Panc1 (cell line): ENCODE measurements at regions not wholly inside any gene's neighbourhood (a gene's known extent, or its start where the extent isn't known, plus 50 kb on each side); places are given as distances from the start of the nearest gene placed in this dataset.

ENCODE experiments used
- ATAC-seq: fragments of 200-7000 bp; cut with Tn5 transposase; 2 replicates; pipeline ENCODE4 v1.9.1; 2020; ENCODE audit warnings: mild to moderate bottlenecking, moderate library complexity
- BruUV-seq: library from RNA; stranded (reverse); fragments of 400-500 nt; replicated peaks from 2 replicates; lab custom pipeline; 2021; lab: Mats Ljungman, UMichigan
- CTCF ChIA-PET: fragments of 300-600 bp; sonication (Branson Sonifier 250); formaldehyde crosslinking; loops from one replicate; lab custom pipeline; 2022; ENCODE audit warnings: antibody characterized with exemption; lab: Charles Lee
- POLR2A ChIA-PET: fragments of 300-600 bp; sonication (Branson Sonifier 250); formaldehyde crosslinking; loops from one replicate; lab custom pipeline; 2022; ENCODE audit warnings: antibody characterized with exemption; lab: Charles Lee
- DNase-seq: peaks from one replicate; pipeline ENCODE4 v3.0.0-alpha.2; 2010; ENCODE audit warnings: low read depth, low spot score
- H3K27ac ChIP-seq: 2 replicates; pipeline ENCODE4 v1.5.1; 2011; ENCODE audit warnings: mild to moderate bottlenecking, low read length, inconsistent platforms
- H3K27me3 ChIP-seq: fragments of 200-500 bp; sonication (Bioruptor generic); 2 replicates; pipeline ENCODE4 v1.6.0; 2014; ENCODE audit warnings: low read length, inconsistent platforms; ENCODE audit not compliant: control insufficient read depth, insufficient read depth
- H3K36me3 ChIP-seq: fragments of 200-500 bp; sonication (Bioruptor generic); 2 replicates; pipeline ENCODE4 v1.5.1; 2014; ENCODE audit warnings: inconsistent platforms, mild to moderate bottlenecking, low read length, moderate library complexity; ENCODE audit not compliant: control insufficient read depth, insufficient read depth
- H3K4me1 ChIP-seq: 2 replicates; pipeline ENCODE4 v1.5.1; 2011; ENCODE audit warnings: inconsistent platforms, mild to moderate bottlenecking, low read length, moderate library complexity; ENCODE audit not compliant: control insufficient read depth, insufficient read depth
- H3K4me3 ChIP-seq, 2 experiments: 2 replicates each; pipeline ENCODE4 v1.5.1; 2011 to 2012; ENCODE audit warnings: low read depth in 2 of 2, low read length in 2 of 2, mild to moderate bottlenecking in 2 of 2, inconsistent platforms in 1 of 2, moderate library complexity in 1 of 2
- H3K9me3 ChIP-seq: fragments of 200-500 bp; sonication (Bioruptor generic); 2 replicates; pipeline ENCODE4 v1.5.1; 2014; ENCODE audit warnings: low read depth, mild to moderate bottlenecking, inconsistent platforms, low read length, moderate library complexity; ENCODE audit not compliant: control insufficient read depth, insufficient read depth
- POLR2AphosphoS5 ChIP-seq: IDR thresholded peaks from 2 replicates; pipeline ENCODE4 v1.6.1; 2012; ENCODE audit warnings: mild to moderate bottlenecking, low read depth, low read length, moderate library complexity
- SIN3A ChIP-seq: IDR thresholded peaks from 2 replicates; pipeline ENCODE4 v1.6.1; 2012; ENCODE audit warnings: low read depth, mild to moderate bottlenecking, low read length, moderate library complexity, borderline replicate concordance; ENCODE audit not compliant: insufficient read depth
- TCF7L2 ChIP-seq: IDR thresholded peaks from 2 replicates; pipeline ENCODE4 v1.6.1; 2011; ENCODE audit warnings: mild to moderate bottlenecking, low read depth, low read length, inconsistent platforms
- in situ Hi-C: cut with HindIII; loops from 2 replicates; pipeline ENCODE4 v1.10.0; 2016; ENCODE audit warnings: low sequenced_read_pairs, low pct_unique_long_range_greater_than_20kb
- intact Hi-C: fragments of 100-400 bp; cut with micrococcal nuclease; formaldehyde crosslinking; loops from one replicate; pipeline ENCODE4 v1.10.0; 2022; ENCODE audit not compliant: unreplicated experiment
- TF ChIP-seq, protein P1 (sequence below): fragments of 450-650 bp; IDR thresholded peaks from 2 replicates; pipeline ENCODE4 v1.5.1; 2017; ENCODE audit warnings: mild to moderate bottlenecking
- TF ChIP-seq, protein P2 (sequence below), 2 experiments: IDR thresholded peaks; 2 replicates each; pipeline ENCODE4 v1.6.1; 2011 to 2012; ENCODE audit warnings: low read depth in 2 of 2, control low read depth in 1 of 2, low read length in 1 of 2, mild to moderate bottlenecking in 1 of 2, moderate library complexity in 1 of 2; ENCODE audit not compliant: insufficient read depth in 1 of 2

DNA sequence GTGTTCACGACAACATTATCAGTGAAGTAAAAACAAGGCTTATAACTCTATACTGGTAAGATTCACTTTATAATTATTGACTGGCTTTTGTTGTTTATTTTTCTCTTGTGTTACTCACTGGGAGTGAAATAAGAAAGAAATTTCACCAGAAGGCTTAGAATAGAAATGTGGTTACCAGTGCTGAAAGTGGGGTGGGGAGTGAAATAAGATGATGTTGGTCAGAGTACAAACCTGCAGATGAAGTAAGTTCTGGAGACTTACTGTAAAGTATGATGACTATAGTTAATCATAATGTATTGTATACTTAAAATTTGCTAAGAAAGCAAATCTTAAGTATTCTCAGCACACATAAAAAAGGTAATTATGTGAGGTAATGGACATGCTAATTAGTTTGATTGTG lies 198.4 kb downstream of the KLHL28 start:
- H3K27ac ChIP-seq, result no peak overlapping the region
- intact Hi-C loops (no loop called here), in situ Hi-C loops (no loop called here)
- no peak overlapping the region for H3K4me3 ChIP-seq
- no peaks in the 10 kb centered on the region for H3K4me1 ChIP-seq
- TF ChIP-seq SIN3A, result no peak
- TF ChIP-seq POLR2AphosphoS5, result no peak
- no peak for TF ChIP-seq TCF7L2
- TF ChIP-seq, protein P1, sequence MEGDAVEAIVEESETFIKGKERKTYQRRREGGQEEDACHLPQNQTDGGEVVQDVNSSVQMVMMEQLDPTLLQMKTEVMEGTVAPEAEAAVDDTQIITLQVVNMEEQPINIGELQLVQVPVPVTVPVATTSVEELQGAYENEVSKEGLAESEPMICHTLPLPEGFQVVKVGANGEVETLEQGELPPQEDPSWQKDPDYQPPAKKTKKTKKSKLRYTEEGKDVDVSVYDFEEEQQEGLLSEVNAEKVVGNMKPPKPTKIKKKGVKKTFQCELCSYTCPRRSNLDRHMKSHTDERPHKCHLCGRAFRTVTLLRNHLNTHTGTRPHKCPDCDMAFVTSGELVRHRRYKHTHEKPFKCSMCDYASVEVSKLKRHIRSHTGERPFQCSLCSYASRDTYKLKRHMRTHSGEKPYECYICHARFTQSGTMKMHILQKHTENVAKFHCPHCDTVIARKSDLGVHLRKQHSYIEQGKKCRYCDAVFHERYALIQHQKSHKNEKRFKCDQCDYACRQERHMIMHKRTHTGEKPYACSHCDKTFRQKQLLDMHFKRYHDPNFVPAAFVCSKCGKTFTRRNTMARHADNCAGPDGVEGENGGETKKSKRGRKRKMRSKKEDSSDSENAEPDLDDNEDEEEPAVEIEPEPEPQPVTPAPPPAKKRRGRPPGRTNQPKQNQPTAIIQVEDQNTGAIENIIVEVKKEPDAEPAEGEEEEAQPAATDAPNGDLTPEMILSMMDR, result no peak
- no peak for DNase-seq
- ATAC-seq, result no peak
- no TSS peak for BruUV-seq
- no peaks in the 10 kb centered on the region; the same call in 1 of the 2 replicates for H3K36me3 ChIP-seq
- no peaks in the 10 kb centered on the region for H3K27me3 ChIP-seq
- no peaks in the 10 kb centered on the region for H3K9me3 ChIP-seq
- CTCF ChIA-PET, result no interaction called here
- POLR2A ChIA-PET, result no interaction called here

DNA sequence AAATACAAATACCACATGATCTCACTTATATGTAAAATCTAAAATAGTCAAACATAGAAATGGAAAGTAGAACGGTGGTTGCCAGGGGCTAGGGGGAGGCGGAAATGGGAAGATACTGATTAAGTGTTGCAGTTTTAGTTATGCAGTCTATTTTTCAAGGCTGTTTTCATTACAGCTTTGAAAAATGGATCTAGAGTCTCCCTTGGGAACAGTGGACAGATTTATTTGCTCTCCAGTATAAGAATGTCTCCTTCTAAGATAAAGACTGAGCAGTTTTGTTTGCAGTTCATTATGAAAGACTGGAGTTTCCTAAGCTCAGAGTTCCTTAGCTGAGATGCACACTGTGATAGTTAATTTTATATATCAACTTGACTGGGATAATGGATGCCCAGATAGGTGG lies 202.5 kb downstream of the KLHL28 start:
- Histone ChIP-seq H3K4me3 (no peak overlapping the region), H3K27me3 (no peaks in the 10 kb centered on the region), H3K27ac (no peak overlapping the region), H3K9me3 (no peaks in the 10 kb centered on the region), H3K4me1 (no peaks in the 10 kb centered on the region), H3K36me3 (no peaks in the 10 kb centered on the region; the same call in 1 of the 2 replicates)
- POLR2A ChIA-PET, result no interaction called here
- in situ Hi-C loops, result no loop called here
- no peak for DNase-seq
- BruUV-seq, result no TSS peak
- no peak for ATAC-seq
- TF ChIP-seq, protein P2, sequence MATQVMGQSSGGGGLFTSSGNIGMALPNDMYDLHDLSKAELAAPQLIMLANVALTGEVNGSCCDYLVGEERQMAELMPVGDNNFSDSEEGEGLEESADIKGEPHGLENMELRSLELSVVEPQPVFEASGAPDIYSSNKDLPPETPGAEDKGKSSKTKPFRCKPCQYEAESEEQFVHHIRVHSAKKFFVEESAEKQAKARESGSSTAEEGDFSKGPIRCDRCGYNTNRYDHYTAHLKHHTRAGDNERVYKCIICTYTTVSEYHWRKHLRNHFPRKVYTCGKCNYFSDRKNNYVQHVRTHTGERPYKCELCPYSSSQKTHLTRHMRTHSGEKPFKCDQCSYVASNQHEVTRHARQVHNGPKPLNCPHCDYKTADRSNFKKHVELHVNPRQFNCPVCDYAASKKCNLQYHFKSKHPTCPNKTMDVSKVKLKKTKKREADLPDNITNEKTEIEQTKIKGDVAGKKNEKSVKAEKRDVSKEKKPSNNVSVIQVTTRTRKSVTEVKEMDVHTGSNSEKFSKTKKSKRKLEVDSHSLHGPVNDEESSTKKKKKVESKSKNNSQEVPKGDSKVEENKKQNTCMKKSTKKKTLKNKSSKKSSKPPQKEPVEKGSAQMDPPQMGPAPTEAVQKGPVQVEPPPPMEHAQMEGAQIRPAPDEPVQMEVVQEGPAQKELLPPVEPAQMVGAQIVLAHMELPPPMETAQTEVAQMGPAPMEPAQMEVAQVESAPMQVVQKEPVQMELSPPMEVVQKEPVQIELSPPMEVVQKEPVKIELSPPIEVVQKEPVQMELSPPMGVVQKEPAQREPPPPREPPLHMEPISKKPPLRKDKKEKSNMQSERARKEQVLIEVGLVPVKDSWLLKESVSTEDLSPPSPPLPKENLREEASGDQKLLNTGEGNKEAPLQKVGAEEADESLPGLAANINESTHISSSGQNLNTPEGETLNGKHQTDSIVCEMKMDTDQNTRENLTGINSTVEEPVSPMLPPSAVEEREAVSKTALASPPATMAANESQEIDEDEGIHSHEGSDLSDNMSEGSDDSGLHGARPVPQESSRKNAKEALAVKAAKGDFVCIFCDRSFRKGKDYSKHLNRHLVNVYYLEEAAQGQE (IDR thresholded peaks at IDR 0.05; ENCODE audit: insufficient read depth in 1 of 2, low read depth in 2 of 2, low read length in 1 of 2), result no peak
- TF ChIP-seq TCF7L2, result no peak
- intact Hi-C loops, result no loop called here
- CTCF ChIA-PET, result no interaction called here

DNA sequence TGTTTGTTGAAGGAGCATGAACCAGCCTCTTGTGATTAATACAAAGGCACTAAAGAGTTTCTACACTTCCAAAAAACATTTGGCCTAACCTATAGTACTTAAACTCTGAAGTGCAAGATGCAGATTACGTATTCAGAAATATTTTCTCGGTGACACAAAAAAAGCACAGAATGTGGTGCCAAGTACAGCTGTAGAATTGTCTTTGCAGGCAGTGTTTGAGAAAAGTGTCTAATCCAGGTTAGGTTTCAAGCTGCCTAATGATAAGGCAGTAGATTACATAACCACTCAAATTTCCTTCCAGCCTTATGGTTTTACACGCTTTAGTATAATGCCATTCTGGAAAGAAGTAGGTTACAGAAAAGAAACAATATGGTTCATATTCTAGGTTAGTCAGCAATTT lies 205.2 kb downstream of the KLHL28 start:
- intact Hi-C loops, result no loop called here
- no peak for DNase-seq
- BruUV-seq, result no TSS peak

More for the DNA sequence above, 205.2 kb downstream of the KLHL28 start:
- no peaks in the 10 kb centered on the region for H3K36me3 ChIP-seq
- ChIA-PET POLR2A (no interaction called here), CTCF (no interaction called here)
- no peaks in the 10 kb centered on the region for H3K4me1 ChIP-seq
- no peaks in the 10 kb centered on the region for H3K27me3 ChIP-seq
- ATAC-seq, result no peak
- H3K4me3 ChIP-seq, result no peak overlapping the region
- in situ Hi-C loops, result no loop called here
- H3K9me3 ChIP-seq, result no peaks in the 10 kb centered on the region
- TF ChIP-seq POLR2AphosphoS5, result no peak
- TF ChIP-seq, protein P2 (IDR thresholded peaks at IDR 0.05; ENCODE audit: insufficient read depth in 1 of 2, low read depth in 2 of 2, low read length in 1 of 2), result no peak
- no peak overlapping the region for H3K27ac ChIP-seq
